ENCODE measurements at regions not wholly inside any gene's neighbourhood (a gene's known extent, or its start where the extent isn't known, plus 50 kb on each side); places are given as distances from the start of the nearest gene placed in this dataset.

- H3F3A ChIP-seq (ENCODE audit: insufficient read depth, low read length), result no peaks in the 10 kb centered on the region
- no peaks in the 10 kb centered on the region for H3K36me3 ChIP-seq (replicated peaks; ENCODE audit: insufficient read depth, low read length)
- H3K27me3 ChIP-seq (replicated peaks; ENCODE audit: insufficient read depth, low read length), result no peaks in the 10 kb centered on the region
- H3K4me3 ChIP-seq (ENCODE audit: low read length), result no peak overlapping the region
- H3K9me3 ChIP-seq (replicated peaks; ENCODE audit: insufficient read depth, low read length), result no peaks in the 10 kb centered on the region
- no peak overlapping the region for H3K9ac ChIP-seq (ENCODE audit: low read length)
- no peaks in the 10 kb centered on the region for H3K4me1 ChIP-seq (ENCODE audit: low read length)
- H3K9me2 ChIP-seq (replicated peaks; ENCODE audit: insufficient read depth, low read length), result no peaks in the 10 kb centered on the region
- TF ChIP-seq EZH2phosphoT487 (IDR thresholded peaks at IDR 0.05; ENCODE audit: low read length) (no peak), CTCF (IDR thresholded peaks at IDR 0.05; ENCODE audit: low read length) (no peak), EZH2 (optimal IDR thresholded peaks at IDR 0.05; ENCODE audit: low read depth, low read length) (no peak)
- H2AFZ ChIP-seq (ENCODE audit: low read length), result no peak overlapping the region
- no peaks in the 10 kb centered on the region for H4K20me1 ChIP-seq (ENCODE audit: insufficient read depth, low read length)
- no peak for DNase-seq
- H3K4me2 ChIP-seq (ENCODE audit: low read depth, low read length), result no peak overlapping the region
- no peaks in the 10 kb centered on the region for H3K79me2 ChIP-seq (ENCODE audit: low read length)
- H3K27ac ChIP-seq (ENCODE audit: low read length), result no peak overlapping the region
Observed at GRCh38 chr18:34647251-34647650, 62.8 kb upstream of the DTNA start.

GRCh38 chr18:34648269-34648985 is 61.7 kb upstream of the DTNA start:
- H3K9ac ChIP-seq (ENCODE audit: low read length), result no peak overlapping the region
- no peak overlapping the region for H3K4me3 ChIP-seq (ENCODE audit: low read length)
- H4K20me1 ChIP-seq (ENCODE audit: insufficient read depth, low read length), result no peaks in the 10 kb centered on the region
- H3K27ac ChIP-seq (ENCODE audit: low read length), result no peak overlapping the region
- no peaks in the 10 kb centered on the region for H3K4me1 ChIP-seq (ENCODE audit: low read length)
- H3K36me3 ChIP-seq (replicated peaks; ENCODE audit: insufficient read depth, low read length), result no peaks in the 10 kb centered on the region
- H3F3A ChIP-seq (ENCODE audit: insufficient read depth, low read length), result no peaks in the 10 kb centered on the region
- no peak for TF ChIP-seq CTCF (IDR thresholded peaks at IDR 0.05; ENCODE audit: low read length)
- no peak for TF ChIP-seq EZH2 (optimal IDR thresholded peaks at IDR 0.05; ENCODE audit: low read depth, low read length)
- TF ChIP-seq EZH2phosphoT487 (IDR thresholded peaks at IDR 0.05; ENCODE audit: low read length), result no peak
- no peaks in the 10 kb centered on the region for H3K27me3 ChIP-seq (replicated peaks; ENCODE audit: insufficient read depth, low read length)
- H2AFZ ChIP-seq (ENCODE audit: low read length), result no peak overlapping the region
- no peaks in the 10 kb centered on the region for H3K9me3 ChIP-seq (replicated peaks; ENCODE audit: insufficient read depth, low read length)
- H3K4me2 ChIP-seq (ENCODE audit: low read depth, low read length), result no peak overlapping the region
- H3K79me2 ChIP-seq (ENCODE audit: low read length), result no peaks in the 10 kb centered on the region
- no peak for DNase-seq
- H3K9me2 ChIP-seq (replicated peaks; ENCODE audit: insufficient read depth, low read length), result no peaks in the 10 kb centered on the region

- Histone ChIP-seq H3K36me3 (replicated peaks; ENCODE audit: insufficient read depth, low read length) (no peaks in the 10 kb centered on the region), H3K9me3 (replicated peaks; ENCODE audit: insufficient read depth, low read length) (no peaks in the 10 kb centered on the region), H3K4me1 (ENCODE audit: low read length) (no peaks in the 10 kb centered on the region), H3K4me2 (ENCODE audit: low read depth, low read length) (no peak overlapping the region), H3K4me3 (ENCODE audit: low read length) (no peak overlapping the region), H3F3A (ENCODE audit: insufficient read depth, low read length) (no peaks in the 10 kb centered on the region), H4K20me1 (ENCODE audit: insufficient read depth, low read length) (no peaks in the 10 kb centered on the region), H3K9ac (ENCODE audit: low read length) (no peak overlapping the region), H3K9me2 (replicated peaks; ENCODE audit: insufficient read depth, low read length) (no peaks in the 10 kb centered on the region), H2AFZ (ENCODE audit: low read length) (no peak overlapping the region), H3K79me2 (ENCODE audit: low read length) (no peaks in the 10 kb centered on the region), H3K27ac (ENCODE audit: low read length) (no peak overlapping the region), H3K27me3 (replicated peaks; ENCODE audit: insufficient read depth, low read length) (no peaks in the 10 kb centered on the region)
- TF ChIP-seq EZH2phosphoT487 (IDR thresholded peaks at IDR 0.05; ENCODE audit: low read length) (no peak), EZH2 (optimal IDR thresholded peaks at IDR 0.05; ENCODE audit: low read depth, low read length) (no peak), CTCF (IDR thresholded peaks at IDR 0.05; ENCODE audit: low read length) (no peak)
- DNase-seq, result no peak
Observed at GRCh38 chr18:34649080-34649479, 61.0 kb upstream of the DTNA start.

All from MM.1S (cell line).